ENCODE measurements at regions not wholly inside any gene's neighbourhood (a gene's known extent, or its start where the extent isn't known, plus 50 kb on each side); places are given as distances from the start of the nearest gene placed in this dataset.
"Not testable (repeated sequence)": the region's sequence is repeated elsewhere in the genome, so short reads cannot be mapped to it uniquely, and the experiment has no call there.

GRCh38 chr5:167427641-167428040 is 863.8 kb upstream of the WWC1 start:
- not testable (repeated sequence) for DNase-seq

- DNase-seq, result no peak
Measured at GRCh38 chr5:167440846-167441245, 850.6 kb upstream of the WWC1 start.

DNA sequence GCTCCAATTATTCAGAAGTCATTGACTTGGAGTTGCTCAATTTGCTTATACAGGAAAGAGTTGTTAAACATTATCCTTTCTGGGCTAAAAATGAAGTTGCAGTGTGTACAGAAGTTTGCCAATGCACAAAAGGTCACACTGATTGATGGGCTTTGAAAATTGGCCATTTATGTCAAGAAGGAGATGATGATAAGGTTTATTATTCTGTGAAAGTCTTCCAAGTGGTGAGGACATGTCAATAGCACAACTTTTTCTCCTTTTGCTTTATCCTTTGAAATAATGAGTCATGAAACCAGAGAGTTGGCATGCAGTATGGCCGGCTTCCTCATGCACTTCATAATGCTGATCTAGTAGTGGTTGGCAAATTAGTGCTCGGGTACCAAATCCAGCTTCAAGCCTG is 848.5 kb upstream of the WWC1 start:
- no peak for DNase-seq

DNA sequence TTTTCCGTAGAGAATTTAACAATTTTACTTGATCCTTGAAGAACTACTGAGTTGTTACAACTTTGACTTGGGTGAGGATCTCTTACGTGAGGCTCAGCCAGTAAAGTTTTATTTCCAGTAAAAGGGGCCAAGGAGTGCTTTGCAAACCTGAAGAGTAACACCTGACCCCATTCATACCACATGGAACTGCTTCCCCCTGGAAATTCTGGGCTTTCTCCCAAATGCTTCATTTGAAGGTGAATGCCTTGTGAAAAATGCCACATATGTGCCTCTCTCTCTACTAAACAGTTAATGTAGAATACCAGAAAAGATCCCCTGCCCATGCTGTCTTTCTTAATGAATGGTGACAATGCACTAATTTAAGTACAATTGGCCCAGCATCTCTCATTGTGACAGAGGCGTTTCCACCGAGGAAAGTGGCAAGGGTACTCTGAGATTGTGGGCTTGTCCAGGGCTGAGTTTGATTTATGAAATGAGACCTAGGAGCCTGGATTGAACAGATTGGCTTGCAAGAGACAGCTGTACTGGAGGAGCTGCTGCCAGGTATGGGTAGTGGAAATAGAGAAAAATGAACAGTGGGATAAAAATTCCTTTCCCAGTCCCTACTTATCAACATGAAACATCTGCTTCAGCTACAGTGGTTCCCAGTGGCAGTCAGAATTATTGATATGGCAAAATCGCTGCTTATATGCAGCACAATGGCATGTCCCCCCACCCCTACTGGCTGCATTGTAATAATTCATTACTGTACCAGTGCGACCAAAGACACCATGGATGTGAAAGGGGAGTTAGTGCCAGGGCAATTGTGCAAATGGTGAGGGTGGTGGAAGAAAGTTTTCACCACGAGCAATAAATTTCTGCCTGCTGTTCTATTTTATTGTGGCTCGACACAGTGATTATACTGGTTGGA is 843.7 kb upstream of the WWC1 start:
- DNase-seq, result no peak

DNA sequence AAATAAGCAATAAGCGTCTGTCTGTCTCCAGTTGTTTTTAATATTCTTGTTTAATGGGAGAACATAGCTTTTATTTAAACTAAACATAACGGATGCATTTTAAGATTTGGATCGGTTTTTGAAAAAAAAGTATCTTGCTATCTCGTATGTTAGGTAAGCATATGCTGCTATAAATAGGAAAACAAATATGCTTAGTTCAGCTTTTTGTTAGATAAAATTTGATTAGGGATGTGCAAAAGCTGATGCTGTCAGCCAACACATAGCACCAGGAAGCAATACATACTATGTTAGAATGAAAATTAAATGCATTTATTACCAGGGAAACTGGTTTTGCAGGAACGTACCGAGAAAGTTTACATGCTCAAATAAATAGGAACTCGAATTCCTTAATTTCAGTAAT is 843.1 kb upstream of the WWC1 start:
- DNase-seq, result no peak

GRCh38 chr5:167451076-167451475 is 840.4 kb upstream of the WWC1 start:
- no peak for DNase-seq

DNA sequence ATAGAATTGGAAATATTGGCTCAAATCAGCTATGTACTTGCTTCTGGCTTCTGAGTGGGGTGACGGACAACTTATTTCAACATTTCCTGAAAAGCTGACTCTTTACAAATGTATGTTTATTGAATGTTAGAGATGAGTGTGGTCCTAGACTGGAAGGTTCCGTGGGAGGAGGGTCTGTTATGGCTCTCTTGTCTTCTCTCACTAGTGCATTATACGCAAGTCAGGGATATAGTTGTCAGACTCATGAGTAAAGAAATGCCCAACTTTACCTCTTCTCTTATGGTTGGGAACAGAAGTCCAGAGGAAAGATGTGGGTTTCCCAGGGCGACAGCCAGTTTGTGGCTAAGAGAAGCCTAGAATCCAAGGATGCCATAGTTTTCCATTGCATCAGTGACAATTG is 839.3 kb upstream of the WWC1 start:
- DNase-seq, result no peak

- DNase-seq, result no peak
Measured at GRCh38 chr5:167453246-167454030, 838.0 kb upstream of the WWC1 start.

GRCh38 chr5:167458412-167458811 is 833.0 kb upstream of the WWC1 start:
- no peak for DNase-seq

DNA sequence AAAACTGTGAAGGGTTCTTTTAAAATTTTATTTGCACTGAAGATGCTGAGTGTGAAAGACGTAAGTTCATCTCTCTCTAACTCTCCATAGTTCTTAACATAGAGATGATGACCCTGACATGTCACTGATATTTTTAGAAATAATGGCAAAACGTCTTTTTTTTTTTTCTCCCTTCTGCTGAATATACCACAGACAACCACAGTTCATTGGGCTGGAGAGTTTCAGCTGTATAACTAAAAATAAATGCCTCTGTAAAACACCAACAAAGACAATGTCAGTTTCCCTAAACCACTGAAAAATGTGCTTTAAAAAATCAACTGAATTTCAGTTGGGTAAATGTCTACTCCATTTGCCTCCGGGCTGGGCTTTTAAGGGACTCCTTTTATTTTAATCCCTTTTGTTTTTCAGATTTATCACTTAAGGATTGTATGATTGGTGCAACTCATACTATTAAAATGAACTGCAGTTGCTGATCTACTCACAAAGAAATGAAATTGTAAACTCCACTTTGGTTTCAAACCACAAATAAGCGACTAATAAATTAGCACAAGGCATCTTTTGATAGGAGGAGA is 830.9 kb upstream of the WWC1 start:
- DNase-seq, result no peak

DNA sequence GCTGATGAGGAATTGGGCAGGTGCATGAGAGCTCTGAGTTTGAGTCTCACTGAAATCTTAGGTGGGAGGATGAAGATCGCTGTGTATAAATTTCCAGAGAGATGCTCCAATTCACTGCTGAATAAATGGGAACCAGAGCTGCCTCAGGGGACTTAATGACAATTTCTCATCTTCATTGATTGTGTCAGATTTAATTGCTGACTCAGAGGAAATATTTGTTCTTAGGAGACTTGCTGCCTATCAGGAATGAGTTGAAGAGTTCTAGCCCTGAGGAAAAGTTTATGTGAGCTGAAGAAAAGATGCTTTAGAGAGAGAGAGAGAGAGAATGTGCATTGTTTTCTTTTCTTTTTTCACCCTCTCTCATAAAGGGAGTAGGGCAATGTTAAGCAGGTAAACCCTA is 827.5 kb upstream of the WWC1 start:
- DNase-seq, result no peak

DNA sequence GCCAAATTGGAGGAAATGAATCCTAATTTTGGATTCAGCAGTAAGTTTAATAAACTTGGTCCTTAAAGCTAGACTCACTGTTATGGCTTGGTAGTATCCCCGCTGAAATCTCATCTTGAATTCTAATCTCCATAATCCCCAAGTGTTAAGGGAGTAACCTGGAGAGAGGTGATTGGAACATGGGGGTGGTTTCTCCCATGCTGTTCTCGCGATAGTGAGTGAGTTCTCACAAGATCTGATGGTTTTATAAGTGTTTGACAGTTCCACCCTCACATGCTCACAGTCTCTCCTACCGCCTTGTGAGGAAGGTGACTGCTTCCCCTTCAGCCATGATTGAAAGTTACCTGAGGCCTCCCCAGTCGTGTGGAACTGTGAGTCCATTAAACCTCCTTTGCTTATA is 824.5 kb upstream of the WWC1 start:
- DNase-seq, result no peak

DNA sequence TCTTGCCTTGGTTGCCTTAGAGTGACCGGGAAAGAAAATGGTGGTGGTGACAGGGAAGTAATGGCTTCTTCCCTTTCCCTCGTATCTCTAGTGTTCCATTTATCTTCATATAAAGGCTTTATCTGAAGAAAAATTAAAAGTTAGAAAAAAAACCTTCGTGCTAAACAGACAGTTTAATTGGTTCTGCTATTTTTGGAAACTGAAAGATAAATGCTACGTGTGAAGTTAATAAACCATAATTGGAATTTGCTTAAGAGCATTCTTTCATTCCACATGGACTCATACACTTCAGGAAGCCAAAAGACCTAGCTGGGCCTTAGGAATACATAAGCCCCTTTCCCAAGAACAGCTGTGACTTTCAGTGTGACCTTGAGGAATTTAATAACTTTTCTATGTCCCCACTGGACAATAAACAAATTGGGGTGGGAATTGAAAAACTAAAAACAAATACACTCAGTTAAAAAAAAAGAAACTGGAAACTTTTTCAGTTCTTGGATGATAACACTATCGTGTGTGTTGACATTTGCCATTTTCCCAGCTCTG is 818.8 kb upstream of the WWC1 start:
- no peak for DNase-seq

GRCh38 chr5:167478188-167478587 is 813.3 kb upstream of the WWC1 start:
- DNase-seq, result no peak

GRCh38 chr5:167479779-167480178 is 811.7 kb upstream of the WWC1 start:
- no peak for DNase-seq

DNA sequence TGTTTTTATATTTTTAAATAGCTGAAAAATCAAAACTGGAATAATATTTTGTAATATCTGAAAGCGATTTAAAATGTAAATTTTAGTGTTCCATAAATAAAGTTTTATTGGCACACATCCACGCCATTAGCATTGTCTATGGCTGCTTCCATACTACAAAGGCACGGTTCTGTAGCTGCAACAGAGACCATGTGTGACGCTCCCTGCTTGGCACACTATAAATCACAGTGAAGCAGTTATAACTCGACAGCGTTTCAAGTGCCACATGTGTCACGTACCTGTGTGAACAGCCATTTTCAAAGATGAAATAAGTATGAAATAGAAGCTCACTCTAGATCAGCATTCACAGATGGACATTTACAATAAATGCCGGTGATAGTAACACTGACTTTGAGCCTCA is 810.1 kb upstream of the WWC1 start:
- DNase-seq, result no peak

DNA sequence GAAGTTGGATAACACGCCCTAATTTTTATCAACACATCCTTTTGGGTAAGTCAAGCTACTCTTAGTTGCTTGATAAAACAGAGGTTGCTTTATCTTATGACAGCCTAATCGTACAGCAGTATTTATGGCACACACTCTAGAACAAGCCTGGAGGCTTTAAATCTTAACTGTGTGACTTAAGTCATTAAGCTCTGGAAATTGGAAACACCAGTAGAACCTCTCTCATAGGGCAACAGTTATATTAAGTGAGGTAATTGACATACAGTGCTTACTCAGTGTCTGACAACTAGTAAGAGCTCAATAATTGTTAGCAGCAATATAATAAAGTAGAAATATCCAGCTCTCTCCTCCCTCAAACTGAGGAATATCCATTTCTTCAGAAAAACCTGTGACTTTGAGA is 808.9 kb upstream of the WWC1 start:
- DNase-seq, result no peak

- no peak for DNase-seq
Measured at GRCh38 chr5:167485061-167485774, 806.2 kb upstream of the WWC1 start.

DNA sequence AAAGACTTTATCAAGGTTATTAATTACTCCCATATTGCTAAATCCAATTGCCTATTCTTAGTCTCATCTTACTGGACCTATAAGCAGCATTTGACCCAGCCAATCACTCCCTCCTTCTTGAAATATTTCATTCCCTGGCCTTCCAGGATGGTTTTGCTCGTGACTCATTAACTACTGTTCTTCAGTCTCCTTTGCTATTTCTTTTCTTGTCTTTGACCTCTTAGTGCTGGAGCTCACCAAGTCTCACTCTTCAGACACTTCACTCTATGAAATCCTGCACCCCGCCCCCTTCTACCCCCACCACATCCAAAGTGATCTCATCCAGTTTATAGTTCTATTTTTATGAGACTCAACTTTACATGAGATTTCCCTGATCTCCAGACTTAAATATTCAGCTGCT is 803.1 kb upstream of the WWC1 start:
- no peak for DNase-seq

GRCh38 chr5:167489202-167489601 is 802.2 kb upstream of the WWC1 start:
- no peak for DNase-seq

DNA sequence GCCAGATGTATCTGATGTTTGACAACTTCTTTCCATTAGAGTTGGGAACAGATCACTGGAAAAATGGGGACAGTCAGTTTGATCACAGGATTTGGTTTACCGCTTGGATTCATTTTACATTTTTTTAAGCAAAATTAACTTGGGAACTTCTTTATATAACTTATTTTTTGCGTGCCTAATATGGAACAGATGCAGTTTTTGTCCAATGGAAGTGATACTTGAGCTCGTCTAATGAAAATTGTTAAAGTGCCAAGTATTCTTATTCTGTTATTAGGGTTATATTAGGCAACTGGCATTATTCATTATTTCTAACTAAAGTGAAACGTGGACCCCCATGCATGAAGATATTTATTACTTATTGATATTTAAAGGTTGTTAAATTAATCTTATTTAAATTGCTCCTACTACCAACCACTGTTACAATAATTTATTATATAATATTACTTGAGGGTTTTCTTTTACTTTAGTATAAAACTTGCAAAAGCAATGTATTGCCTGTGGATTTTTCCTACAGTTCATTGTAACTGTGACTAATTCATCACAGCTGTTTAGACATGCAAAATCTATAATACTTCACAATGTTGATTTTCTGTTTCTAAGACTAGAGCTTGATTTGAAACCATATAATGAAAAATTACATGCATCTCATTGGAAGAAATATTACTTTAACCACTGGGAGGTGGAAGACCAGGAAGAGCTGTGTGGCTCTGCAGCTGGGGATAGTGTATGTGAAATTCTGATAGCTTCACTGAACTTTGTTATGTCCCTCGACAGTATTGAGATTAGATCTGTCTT is 787.3 kb upstream of the WWC1 start:
- DNase-seq, result no peak
